Neuronal stem cell (in vitro differentiated cells): ENCODE measurements at regions not wholly inside any gene's neighbourhood (a gene's known extent, or its start where the extent isn't known, plus 50 kb on each side); places are given as distances from the start of the nearest gene placed in this dataset.

Experiments used
- DNase-seq: peaks from one replicate; pipeline ENCODE4 v3.0.0-alpha.2; 2013; ENCODE audit warnings: low spot score
- H2AFZ ChIP-seq: one replicate; pipeline ENCODE4 v1.6.1; 2013; ENCODE audit warnings: mild to moderate bottlenecking, low read length, inconsistent platforms
- H2AK5ac ChIP-seq: 2 replicates; pipeline ENCODE4 v1.6.1; 2013; ENCODE audit warnings: low read depth, mild to moderate bottlenecking, inconsistent platforms, low read length, moderate library complexity, mixed read lengths
- H2BK120ac ChIP-seq: 2 replicates; pipeline ENCODE4 v1.6.1; 2013; ENCODE audit warnings: low read depth, mild to moderate bottlenecking, inconsistent platforms, low read length, moderate library complexity, mixed read lengths
- H2BK12ac ChIP-seq: one replicate; pipeline ENCODE4 v1.6.1; 2013; ENCODE audit warnings: low read length, inconsistent platforms
- H2BK15ac ChIP-seq: 2 replicates; pipeline ENCODE4 v1.6.1; 2013; ENCODE audit warnings: mild to moderate bottlenecking, low read length, inconsistent platforms, mixed read lengths
- H2BK5ac ChIP-seq: one replicate; pipeline ENCODE4 v1.6.1; 2013; ENCODE audit warnings: inconsistent platforms, mild to moderate bottlenecking, low read length, moderate library complexity
- H3K14ac ChIP-seq: one replicate; pipeline ENCODE4 v1.6.1; 2013; ENCODE audit warnings: low read length, inconsistent platforms
- H3K18ac ChIP-seq: 2 replicates; pipeline ENCODE4 v1.6.1; 2013; ENCODE audit warnings: low read length, inconsistent platforms
- H3K23ac ChIP-seq: 2 replicates; pipeline ENCODE4 v1.6.1; 2013; ENCODE audit warnings: low read depth, mild to moderate bottlenecking, mixed read lengths, low read length, inconsistent platforms; ENCODE audit not compliant: poor library complexity
- H3K27ac ChIP-seq: replicated peaks from 3 replicates; pipeline ENCODE4 v1.5.1; 2013; ENCODE audit warnings: low read length, inconsistent platforms
- H3K27me3 ChIP-seq, 3 experiments: 2 replicates each; pipeline ENCODE4 v1.6.1; 2013; ENCODE audit warnings: low read length in 3 of 3, mild to moderate bottlenecking in 2 of 3, inconsistent platforms in 1 of 3, low read depth in 1 of 3, mixed read lengths in 1 of 3, moderate library complexity in 1 of 3; ENCODE audit not compliant: control insufficient read depth in 3 of 3, insufficient read depth in 3 of 3
- H3K36me3 ChIP-seq, 2 donors: replicated peaks in 1 of 2; 2 replicates each; pipeline ENCODE4 v1.6.1; 2013; ENCODE audit warnings: low read length in 2 of 2; ENCODE audit not compliant: control insufficient read depth in 2 of 2, insufficient read depth in 2 of 2
- H3K4ac ChIP-seq: 2 replicates; pipeline ENCODE4 v1.6.1; 2013; ENCODE audit warnings: inconsistent platforms, mild to moderate bottlenecking, low read length, moderate library complexity
- H3K4me1 ChIP-seq, 2 donors: 1 replicate in 1 of 2; 2 replicates in 1 of 2; pipeline ENCODE4 v1.6.1; 2013; ENCODE audit warnings: low read length in 2 of 2, low read depth in 1 of 2; ENCODE audit not compliant: control insufficient read depth in 2 of 2, insufficient read depth in 1 of 2
- H3K4me2 ChIP-seq: one replicate; pipeline ENCODE4 v1.6.1; 2013; ENCODE audit warnings: mild to moderate bottlenecking, low read length, inconsistent platforms; ENCODE audit not compliant: insufficient read depth, poor library complexity, severe bottlenecking
- H3K4me3 ChIP-seq, 2 donors: 2 replicates each; pipeline ENCODE4 v1.5.1; 2013; ENCODE audit warnings: low read length in 2 of 2, mild to moderate bottlenecking in 2 of 2, inconsistent platforms in 1 of 2, moderate library complexity in 1 of 2
- H3K79me1 ChIP-seq: one replicate; pipeline ENCODE4 v1.6.1; 2013; ENCODE audit warnings: low read depth, mild to moderate bottlenecking, inconsistent platforms, low read length, moderate library complexity
- H3K9ac ChIP-seq: one replicate; pipeline ENCODE4 v1.6.1; 2013; ENCODE audit warnings: mild to moderate bottlenecking, low read depth, low read length, inconsistent platforms; ENCODE audit not compliant: poor library complexity
- H3K9me3 ChIP-seq, 2 donors: replicated peaks in 1 of 2; 2 replicates each; pipeline versions ENCODE3 to v1.6.1; 2013; ENCODE audit warnings: low read length in 2 of 2, mild to moderate bottlenecking in 2 of 2, inconsistent platforms in 1 of 2, low read depth in 1 of 2, mixed read lengths in 1 of 2, moderate library complexity in 1 of 2; ENCODE audit not compliant: control insufficient read depth in 2 of 2, insufficient read depth in 1 of 2
- H4K8ac ChIP-seq: one replicate; pipeline ENCODE4 v1.6.1; 2013; ENCODE audit warnings: low read depth, mild to moderate bottlenecking, inconsistent platforms, low read length, moderate library complexity
- H4K91ac ChIP-seq: one replicate; pipeline ENCODE4 v1.6.1; 2013; ENCODE audit warnings: low read length, low read depth, mild to moderate bottlenecking, inconsistent platforms; ENCODE audit not compliant: poor library complexity
- WGBS, 2 donors: extraction: QIAGEN DNeasy Blood & Tissue Kit; methylation state at CpG; one replicate each; pipeline ENCODE4 v1.1.7; 2013; ENCODE audit warnings: missing lambda C conversion rate in 2 of 2, mixed read lengths in 1 of 2; ENCODE audit not compliant: insufficient read length in 2 of 2, insufficient replicate concordance in 1 of 2; ENCODE audit errors: extremely low coverage in 2 of 2; 5-methylcytosine and 5-hydroxymethylcytosine counted together

- Histone ChIP-seq H2AFZ (no peak overlapping the region), H3K4me1 (no peaks in the 10 kb centered on the region), H3K36me3 (no peaks in the 10 kb centered on the region), H3K23ac (no peak overlapping the region), H3K27me3 (no peaks in the 10 kb centered on the region), H3K4me2 (no peak overlapping the region), H3K79me1 (no peaks in the 10 kb centered on the region), H2AK5ac (no peak overlapping the region), H2BK15ac (no peak overlapping the region), H4K91ac (no peak overlapping the region), H2BK12ac (no peak overlapping the region), H3K14ac (no peak overlapping the region), H3K4ac (no peak overlapping the region), H3K9me3 (no peaks in the 10 kb centered on the region), H2BK5ac (no peak overlapping the region), H3K9ac (no peak overlapping the region), H2BK120ac (no peak overlapping the region), H3K4me3 (no peak overlapping the region), H3K18ac (no peak overlapping the region), H3K27ac (no peak overlapping the region), H4K8ac (no peak overlapping the region)
- no CpG with 5 or more reads among the region's 3 CpGs for WGBS, 2 donors
- no peak for DNase-seq
Observed at GRCh38 chr6:122553697-122554096, 56.5 kb upstream of the PKIB start.

GRCh38 chr6:122555561-122555960 lies 54.6 kb upstream of the PKIB start:
- Histone ChIP-seq H3K4me3 (no peak overlapping the region), H2BK12ac (no peak overlapping the region), H2AFZ (no peak overlapping the region), H3K4me2 (no peak overlapping the region), H4K8ac (no peak overlapping the region), H3K23ac (no peak overlapping the region), H2BK5ac (no peak overlapping the region), H3K18ac (no peak overlapping the region), H3K4me1 (no peaks in the 10 kb centered on the region), H4K91ac (no peak overlapping the region), H3K9ac (no peak overlapping the region), H3K27ac (no peak overlapping the region), H2AK5ac (no peak overlapping the region), H3K9me3 (no peaks in the 10 kb centered on the region), H3K27me3 (no peaks in the 10 kb centered on the region), H3K36me3 (no peaks in the 10 kb centered on the region), H2BK15ac (no peak overlapping the region), H3K14ac (no peak overlapping the region), H3K4ac (no peak overlapping the region), H3K79me1 (no peaks in the 10 kb centered on the region), H2BK120ac (no peak overlapping the region)
- no peak for DNase-seq

GRCh38 chr6:122558080-122558479 lies 52.1 kb upstream of the PKIB start:
- Histone ChIP-seq H2BK12ac (no peak overlapping the region), H3K14ac (no peak overlapping the region), H3K4me2 (no peak overlapping the region)

More at GRCh38 chr6:122558080-122558479, 52.1 kb upstream of the PKIB start:
- Histone ChIP-seq H3K23ac (no peak overlapping the region), H3K79me1 (no peaks in the 10 kb centered on the region), H3K4me1 (no peaks in the 10 kb centered on the region), H4K8ac (no peak overlapping the region), H3K4ac (no peak overlapping the region), H4K91ac (no peak overlapping the region), H2AFZ (no peak overlapping the region), H2AK5ac (no peak overlapping the region), H3K36me3 (no peaks in the 10 kb centered on the region), H2BK120ac (no peak overlapping the region), H2BK15ac (no peak overlapping the region), H2BK5ac (no peak overlapping the region), H3K9me3 (no peaks in the 10 kb centered on the region), H3K18ac (no peak overlapping the region), H3K27me3 (no peaks in the 10 kb centered on the region), H3K27ac (no peak overlapping the region), H3K9ac (no peak overlapping the region), H3K4me3 (no peak overlapping the region)
- no peak for DNase-seq
